NB4 (cell line): ENCODE measurements at regions not wholly inside any gene's neighbourhood (a gene's known extent, or its start where the extent isn't known, plus 50 kb on each side); places are given as distances from the start of the nearest gene placed in this dataset.
"Not testable (repeated sequence)": the region's sequence is repeated elsewhere in the genome, so short reads cannot be mapped to it uniquely, and the experiment has no call there.

ENCODE experiments used
- CTCF ChIP-seq: IDR thresholded peaks from one replicate; pipeline ENCODE4 v1.5.1; 2012; ENCODE audit warnings: low read depth, low read length
- POLR2A ChIP-seq: IDR thresholded peaks from 2 replicates; pipeline ENCODE4 v1.6.1; 2011; ENCODE audit warnings: mild to moderate bottlenecking; ENCODE audit not compliant: insufficient read length; ENCODE audit errors: extremely low read depth

DNA sequence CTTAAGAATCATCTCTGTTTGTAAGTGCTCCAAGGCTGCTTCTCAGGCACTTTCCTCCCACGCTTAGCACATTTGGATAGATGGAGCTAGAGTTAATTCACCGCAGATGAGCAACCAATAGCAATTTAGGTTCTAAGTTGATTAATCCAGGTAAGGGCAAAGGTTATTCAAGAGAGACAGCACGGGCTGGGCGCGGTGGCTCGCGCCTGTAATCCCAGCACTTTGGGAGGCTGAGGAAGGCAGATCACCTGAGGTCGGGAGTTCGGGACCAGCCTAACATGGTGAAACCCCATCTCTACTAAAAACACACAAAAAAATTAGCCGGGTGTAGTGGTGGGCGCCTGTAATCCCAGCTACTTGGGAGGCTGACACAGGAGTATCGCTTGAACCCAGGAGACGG is 54.5 kb upstream of the UNC13C start:
- TF ChIP-seq CTCF, POLR2A: not testable (repeated sequence)
